ENCODE measurements at regions not wholly inside any gene's neighbourhood (a gene's known extent, or its start where the extent isn't known, plus 50 kb on each side); places are given as distances from the start of the nearest gene placed in this dataset.

- DNase-seq: no peak
Observed at GRCh38 chr4:180101348-180102083, 2141.7 kb upstream of the TENM3 start.

- DNase-seq: no peak
Observed at GRCh38 chr4:180103794-180104193, 2139.4 kb upstream of the TENM3 start.

GRCh38 chr4:180105362-180105761 lies 2137.8 kb upstream of the TENM3 start:
- no peak for DNase-seq

- DNase-seq: no peak
Observed at GRCh38 chr4:180106122-180106521, 2137.1 kb upstream of the TENM3 start.

GRCh38 chr4:180106997-180107396 lies 2136.2 kb upstream of the TENM3 start:
- DNase-seq: no peak

- DNase-seq: no peak
Observed at GRCh38 chr4:180116840-180117239, 2126.4 kb upstream of the TENM3 start.

- DNase-seq: no peak
Observed at GRCh38 chr4:180120068-180120467, 2123.1 kb upstream of the TENM3 start.

GRCh38 chr4:180134091-180134866 lies 2108.9 kb upstream of the TENM3 start:
- no peak for DNase-seq

- no peak for DNase-seq
Observed at GRCh38 chr4:180141734-180142133, 2101.5 kb upstream of the TENM3 start.

- no peak for DNase-seq
Observed at GRCh38 chr4:180148737-180149136, 2094.5 kb upstream of the TENM3 start.

GRCh38 chr4:180150818-180151217 lies 2092.4 kb upstream of the TENM3 start:
- DNase-seq: no peak

- DNase-seq: no peak
Observed at GRCh38 chr4:180152831-180153230, 2090.4 kb upstream of the TENM3 start.

GRCh38 chr4:180153587-180153986 lies 2089.6 kb upstream of the TENM3 start:
- no peak for DNase-seq

- no peak for DNase-seq
Observed at GRCh38 chr4:180156684-180157083, 2086.5 kb upstream of the TENM3 start.

GRCh38 chr4:180160195-180160983 lies 2082.8 kb upstream of the TENM3 start:
- DNase-seq: no peak

- no peak for DNase-seq
Observed at GRCh38 chr4:180164799-180165198, 2078.4 kb upstream of the TENM3 start.

- DNase-seq: no peak
Observed at GRCh38 chr4:180169394-180169793, 2073.8 kb upstream of the TENM3 start.

GRCh38 chr4:180169966-180170365 lies 2073.2 kb upstream of the TENM3 start:
- no peak for DNase-seq

- DNase-seq: no peak
Observed at GRCh38 chr4:180179146-180179545, 2064.1 kb upstream of the TENM3 start.

- DNase-seq: no peak
Observed at GRCh38 chr4:180189666-180190065, 2053.5 kb upstream of the TENM3 start.

- no peak for DNase-seq
Observed at GRCh38 chr4:180190382-180190781, 2052.8 kb upstream of the TENM3 start.

- no peak for DNase-seq
Observed at GRCh38 chr4:180197471-180197870, 2045.7 kb upstream of the TENM3 start.

- no peak for DNase-seq
Observed at GRCh38 chr4:180203349-180203748, 2039.9 kb upstream of the TENM3 start.

- no peak for DNase-seq
Observed at GRCh38 chr4:180205276-180205675, 2037.9 kb upstream of the TENM3 start.

Data from stimulated activated CD4-positive, alpha-beta T cell treated with anti-CD3 and anti-CD28 coated beads, Interleukin-12 subunit alpha, Interleukin-12 subunit beta, amount 100 ng/mL, for 4 hours (primary cell).